Bronchial epithelial cell (primary cell): ENCODE measurements at regions not wholly inside any gene's neighbourhood (a gene's known extent, or its start where the extent isn't known, plus 50 kb on each side); places are given as distances from the start of the nearest gene placed in this dataset.

ENCODE experiments used
- DNase-seq: peaks from one replicate; pipeline ENCODE4 v3.0.0-alpha.2; 2010; ENCODE audit warnings: low read depth
- FAIRE-seq: peaks from 2 replicates; lab custom pipeline; 2011; peaks lifted over from hg19 to GRCh38; lab: Jason Lieb, UNC
- H3K27me3 ChIP-seq: 2 replicates; pipeline ENCODE4 v1.5.1; 2011; ENCODE audit warnings: low read length; ENCODE audit not compliant: control insufficient read depth, insufficient read depth
- H3K36me3 ChIP-seq: 2 replicates; pipeline ENCODE4 v1.5.1; 2011; ENCODE audit warnings: low read length; ENCODE audit not compliant: control insufficient read depth, insufficient read depth
- H3K4me3 ChIP-seq: 2 replicates; pipeline ENCODE4 v1.5.1; 2011; ENCODE audit warnings: mild to moderate bottlenecking, low read depth, low read length, control low read depth
- CTCF ChIP-seq: IDR thresholded peaks from 2 replicates; pipeline ENCODE4 v1.5.1; 2011; ENCODE audit warnings: mild to moderate bottlenecking, moderate library complexity, low read length, control low read depth, inconsistent platforms; ENCODE audit not compliant: insufficient read depth, severe bottlenecking

DNA sequence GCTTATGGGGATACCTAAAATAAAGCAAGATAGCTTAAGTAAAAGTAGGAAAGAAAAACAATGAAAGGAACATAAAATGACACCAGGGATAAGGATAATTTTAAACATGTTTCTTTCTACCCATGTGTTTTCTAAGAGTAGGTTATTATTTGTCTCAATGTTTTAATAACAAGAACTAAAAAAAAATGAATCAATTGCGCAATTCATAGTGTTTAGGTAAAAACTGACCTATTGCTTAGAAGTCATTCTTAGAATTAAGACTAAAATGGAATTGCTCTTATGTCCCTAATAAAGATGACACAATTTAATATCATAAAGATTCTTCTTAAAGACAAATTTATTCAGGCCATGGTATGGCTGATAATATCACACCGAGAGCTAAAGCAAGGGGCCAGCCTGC, 58.0 kb upstream of the COL24A1 start:
- no peaks in the 10 kb centered on the region for H3K36me3 ChIP-seq
- no peak for DNase-seq
- no peak overlapping the region for H3K4me3 ChIP-seq
- TF ChIP-seq CTCF: no peak
- H3K27me3 ChIP-seq: no peaks in the 10 kb centered on the region
- FAIRE-seq: no peak

GRCh38 chr1:86209346-86209745, 52.8 kb upstream of the COL24A1 start:
- Histone ChIP-seq H3K36me3 (no peaks in the 10 kb centered on the region), H3K27me3 (no peaks in the 10 kb centered on the region), H3K4me3 (no peak overlapping the region)
- no peak for TF ChIP-seq CTCF
- no peak for DNase-seq
- FAIRE-seq: no peak

- no peaks in the 10 kb centered on the region for H3K27me3 ChIP-seq
- H3K36me3 ChIP-seq: no peaks in the 10 kb centered on the region
- no peak for TF ChIP-seq CTCF
- FAIRE-seq: no peak
- peak; percentile 87 for DNase-seq
- H3K4me3 ChIP-seq: no peak overlapping the region
These were observed 50.8 kb upstream of the COL24A1 start for GRCh38 chr1:86207323-86207722.
